SU-DHL-6 (cell line): ENCODE measurements at regions not wholly inside any gene's neighbourhood (a gene's known extent, or its start where the extent isn't known, plus 50 kb on each side); places are given as distances from the start of the nearest gene placed in this dataset.

Experiments used
- CTCF ChIP-seq: fragments of 200-600 bp; sonication (generic); IDR thresholded peaks from one replicate; pipeline ENCODE4 v1.5.1; 2017; ENCODE audit warnings: antibody characterized with exemption, mild to moderate bottlenecking, low read length, moderate library complexity; ENCODE audit not compliant: insufficient read depth, poor library complexity, severe bottlenecking
- EZH2phosphoT487 ChIP-seq: fragments of 200-600 bp; sonication (generic), shearing (Covaris generic); conservative IDR thresholded peaks from 2 replicates; pipeline ENCODE4 v1.6.1; 2018; ENCODE audit warnings: mild to moderate bottlenecking, antibody characterized with exemption, low read length, moderate library complexity, mixed read lengths

DNA sequence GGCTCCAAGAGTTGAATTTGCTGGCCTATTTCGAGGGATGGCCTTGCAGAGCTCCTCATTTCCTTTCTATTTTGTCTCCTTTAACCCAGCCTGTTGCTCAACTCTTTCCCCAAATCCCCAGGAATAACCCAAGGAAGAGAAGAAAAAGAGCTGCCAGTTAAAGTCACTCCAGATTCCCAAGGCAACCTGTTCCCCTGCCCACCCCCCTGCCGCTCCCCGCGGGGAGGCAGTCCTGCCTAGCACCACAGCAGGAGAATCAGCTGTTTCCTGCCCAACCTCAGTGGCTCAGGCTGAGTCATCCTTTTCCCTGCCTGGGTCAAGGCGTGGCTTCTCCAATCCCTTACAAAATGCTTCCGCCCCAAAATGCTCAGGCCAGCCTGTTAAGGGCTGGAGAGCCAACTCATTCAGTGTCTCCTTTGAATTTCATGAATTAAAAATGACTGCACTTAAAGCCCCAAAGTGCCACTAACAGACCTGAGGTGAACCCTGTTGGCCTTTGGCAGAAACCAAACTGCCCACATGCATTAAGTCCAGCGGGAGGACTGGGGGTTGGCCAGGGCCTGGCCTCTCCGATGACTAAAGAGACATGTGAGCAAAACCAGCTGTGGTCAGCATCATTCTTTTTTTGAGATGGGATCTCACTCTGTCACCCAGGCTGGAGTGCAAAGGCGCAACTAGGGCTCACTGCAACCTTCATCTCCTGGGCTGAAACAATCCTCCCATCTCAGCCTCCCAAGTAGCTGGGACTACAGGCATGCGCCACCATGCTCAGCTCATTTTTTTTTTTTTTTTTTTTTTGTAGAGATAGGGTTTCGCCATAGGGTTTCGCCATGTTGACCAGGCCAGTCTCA, 83.2 kb upstream of the KIF5B start:
- TF ChIP-seq CTCF (no peak), EZH2phosphoT487 (no peak)
